ENCODE measurements at regions not wholly inside any gene's neighbourhood (a gene's known extent, or its start where the extent isn't known, plus 50 kb on each side); places are given as distances from the start of the nearest gene placed in this dataset.

GRCh38 chr4:96974295-96974694 lies 1134.4 kb downstream of the PDHA2 start:
- H4K20me1 ChIP-seq (ENCODE audit: insufficient read depth, low read length), result no peaks in the 10 kb centered on the region

GRCh38 chr4:96983830-96984229 lies 1143.9 kb downstream of the PDHA2 start:
- no peak overlapping the region for H3K4me3 ChIP-seq (ENCODE audit: low read depth, low read length, poor library complexity, severe bottlenecking)
- no peaks in the 10 kb centered on the region for H3K9me2 ChIP-seq (ENCODE audit: low read depth, low read length)
- H3K9me3 ChIP-seq (ENCODE audit: low read length), result no peaks in the 10 kb centered on the region
- no peaks in the 10 kb centered on the region for H3K27me3 ChIP-seq (ENCODE audit: insufficient read depth, low read length)
- no peaks in the 10 kb centered on the region for H3F3A ChIP-seq (ENCODE audit: insufficient read depth, low read length)
- no peak overlapping the region for H3K4me2 ChIP-seq (ENCODE audit: low read length)
- H2AFZ ChIP-seq (ENCODE audit: low read length), result no peak overlapping the region
- H3K4me1 ChIP-seq (ENCODE audit: insufficient read depth, low read length, severe bottlenecking), result no peaks in the 10 kb centered on the region
- H3K9ac ChIP-seq (ENCODE audit: low read length), result no peak overlapping the region
- no peaks in the 10 kb centered on the region for H3K36me3 ChIP-seq (ENCODE audit: insufficient read depth, low read length)
- H3K79me2 ChIP-seq (ENCODE audit: insufficient read depth, low read length), result no peaks in the 10 kb centered on the region
- H4K20me1 ChIP-seq (ENCODE audit: insufficient read depth, low read length), result no peaks in the 10 kb centered on the region
- H3K27ac ChIP-seq (ENCODE audit: low read depth, low read length, poor library complexity, severe bottlenecking), result no peak overlapping the region
- TF ChIP-seq EZH2 (IDR thresholded peaks at IDR 0.05; ENCODE audit: borderline replicate concordance, low read length), result no peak
- TF ChIP-seq CTCF (IDR thresholded peaks at IDR 0.05; ENCODE audit: low read length), result no peak

More at GRCh38 chr4:96974295-96974694, 1134.4 kb downstream of the PDHA2 start:
- no peaks in the 10 kb centered on the region for H3K27me3 ChIP-seq (ENCODE audit: insufficient read depth, low read length)
- H3K4me3 ChIP-seq (ENCODE audit: low read depth, low read length, poor library complexity, severe bottlenecking), result no peak overlapping the region
- H3K4me1 ChIP-seq (ENCODE audit: insufficient read depth, low read length, severe bottlenecking), result no peaks in the 10 kb centered on the region
- H3K4me2 ChIP-seq (ENCODE audit: low read length), result no peak overlapping the region
- no peak overlapping the region for H3K9ac ChIP-seq (ENCODE audit: low read length)
- H3K79me2 ChIP-seq (ENCODE audit: insufficient read depth, low read length), result no peaks in the 10 kb centered on the region
- no peaks in the 10 kb centered on the region for H3K9me2 ChIP-seq (ENCODE audit: low read depth, low read length)
- no peak overlapping the region for H2AFZ ChIP-seq (ENCODE audit: low read length)
- no peak overlapping the region for H3K27ac ChIP-seq (ENCODE audit: low read depth, low read length, poor library complexity, severe bottlenecking)
- TF ChIP-seq EZH2 (IDR thresholded peaks at IDR 0.05; ENCODE audit: borderline replicate concordance, low read length) (no peak), CTCF (IDR thresholded peaks at IDR 0.05; ENCODE audit: low read length) (no peak)
- no peaks in the 10 kb centered on the region for H3K9me3 ChIP-seq (ENCODE audit: low read length)
- H3K36me3 ChIP-seq (ENCODE audit: insufficient read depth, low read length), result no peaks in the 10 kb centered on the region
- H3F3A ChIP-seq (ENCODE audit: insufficient read depth, low read length), result no peaks in the 10 kb centered on the region

- no peaks in the 10 kb centered on the region for H3K27me3 ChIP-seq (ENCODE audit: insufficient read depth, low read length)
- H3K27ac ChIP-seq (ENCODE audit: low read depth, low read length, poor library complexity, severe bottlenecking), result no peak overlapping the region
- no peak for TF ChIP-seq EZH2 (IDR thresholded peaks at IDR 0.05; ENCODE audit: borderline replicate concordance, low read length)
- no peak for TF ChIP-seq CTCF (IDR thresholded peaks at IDR 0.05; ENCODE audit: low read length)
- H3K4me1 ChIP-seq (ENCODE audit: insufficient read depth, low read length, severe bottlenecking), result no peaks in the 10 kb centered on the region
- H3K36me3 ChIP-seq (ENCODE audit: insufficient read depth, low read length), result no peaks in the 10 kb centered on the region
- no peaks in the 10 kb centered on the region for H4K20me1 ChIP-seq (ENCODE audit: insufficient read depth, low read length)
- no peaks in the 10 kb centered on the region for H3K9me3 ChIP-seq (ENCODE audit: low read length)
- no peaks in the 10 kb centered on the region for H3F3A ChIP-seq (ENCODE audit: insufficient read depth, low read length)
- H3K9ac ChIP-seq (ENCODE audit: low read length), result no peak overlapping the region
- H3K4me3 ChIP-seq (ENCODE audit: low read depth, low read length, poor library complexity, severe bottlenecking), result no peak overlapping the region
- H3K79me2 ChIP-seq (ENCODE audit: insufficient read depth, low read length), result no peaks in the 10 kb centered on the region
- no peaks in the 10 kb centered on the region for H3K9me2 ChIP-seq (ENCODE audit: low read depth, low read length)
- H3K4me2 ChIP-seq (ENCODE audit: low read length), result no peak overlapping the region
- no peak overlapping the region for H2AFZ ChIP-seq (ENCODE audit: low read length)
Observed at GRCh38 chr4:96986816-96987215, 1146.9 kb downstream of the PDHA2 start.
